Endothelial cell of umbilical vein (primary cell): ENCODE measurements at regions not wholly inside any gene's neighbourhood (a gene's known extent, or its start where the extent isn't known, plus 50 kb on each side); places are given as distances from the start of the nearest gene placed in this dataset.

Experiments
- CTCF ChIP-seq, 2 donors: IDR thresholded peaks; 1 replicate in 1 of 2; 2 replicates in 1 of 2; pipeline ENCODE4 v1.5.1; 2011; ENCODE audit warnings: low read length in 2 of 2, mild to moderate bottlenecking in 2 of 2, moderate library complexity in 2 of 2, control low read depth in 1 of 2, inconsistent platforms in 1 of 2, low read depth in 1 of 2; ENCODE audit not compliant: insufficient read depth in 1 of 2; ENCODE audit errors: extremely low read depth in 1 of 2
- EZH2 ChIP-seq: IDR thresholded peaks from 2 replicates; pipeline ENCODE4 v1.6.1; 2012; ENCODE audit warnings: borderline replicate concordance, low read depth, mild to moderate bottlenecking, moderate library complexity, low read length, inconsistent platforms; ENCODE audit not compliant: severe bottlenecking
- FOS ChIP-seq: IDR thresholded peaks from 2 replicates; pipeline ENCODE4 v1.6.1; 2011; ENCODE audit warnings: mild to moderate bottlenecking, low read length, moderate library complexity, borderline replicate concordance; ENCODE audit not compliant: insufficient read depth
- MAX ChIP-seq: IDR thresholded peaks from 2 replicates; pipeline ENCODE4 v1.6.1; 2011; ENCODE audit not compliant: insufficient read depth, insufficient read length
- POLR2A ChIP-seq: IDR thresholded peaks from 2 replicates; pipeline ENCODE4 v1.6.1; 2012; ENCODE audit warnings: low read depth, mild to moderate bottlenecking, control low read depth, low read length
- POLR2AphosphoS5 ChIP-seq: IDR thresholded peaks from 2 replicates; pipeline ENCODE4 v1.6.1; 2012; ENCODE audit warnings: low read depth, mild to moderate bottlenecking, control low read depth, low read length, moderate library complexity; ENCODE audit not compliant: insufficient read depth

- TF ChIP-seq POLR2A (no peak), FOS (no peak), CTCF (IDR thresholded peaks at IDR 0.05; ENCODE audit: extremely low read depth in 1 of 2, insufficient read depth in 1 of 2, low read depth in 1 of 2, low read length in 2 of 2) (no peak), POLR2AphosphoS5 (no peak), EZH2 (no peak), MAX (no peak)
Measured at GRCh38 chr2:5403392-5403791, 288.8 kb upstream of the SOX11 start.
